Ascending aorta (tissue), 2 donors: ENCODE measurements at regions not wholly inside any gene's neighbourhood (a gene's known extent, or its start where the extent isn't known, plus 50 kb on each side); places are given as distances from the start of the nearest gene placed in this dataset.

ENCODE experiments used
- DNase-seq, 2 donors: peaks; one replicate each; pipeline ENCODE4 v3.0.0-alpha.2; 2019; ENCODE audit warnings: low spot score in 2 of 2
- H3K27ac ChIP-seq, 2 donors: fragments of 200-600 bp; sonication (generic); one replicate each; pipeline ENCODE4 v1.5.1; 2016 to 2017; ENCODE audit warnings: mild to moderate bottlenecking in 1 of 2
- H3K27me3 ChIP-seq: fragments of 200-600 bp; sonication (generic); one replicate; pipeline ENCODE4 v1.5.1; 2017
- H3K36me3 ChIP-seq, 2 donors: fragments of 200-600 bp; sonication (generic); one replicate each; pipeline ENCODE4 v1.5.1; 2016
- H3K4me1 ChIP-seq, 2 donors: fragments of 200-600 bp; sonication (generic); one replicate each; pipeline ENCODE4 v1.5.1; 2016 to 2017; ENCODE audit warnings: mild to moderate bottlenecking in 1 of 2
- H3K4me3 ChIP-seq, 2 donors: fragments of 200-600 bp; sonication (generic); one replicate each; pipeline ENCODE4 v1.5.1; 2016 to 2017; ENCODE audit warnings: mild to moderate bottlenecking in 1 of 2
- H3K9me3 ChIP-seq, 2 donors: fragments of 200-600 bp; sonication (generic); one replicate each; pipeline ENCODE4 v1.5.1; 2016
- intact Hi-C: fragments of 100-400 bp; cut with DNase I; formaldehyde crosslinking; loops from one replicate; pipeline ENCODE4 v1.15.1; 2023
- TF ChIP-seq, protein P1 (sequence below), 3 experiments: fragments of 200-600 bp in 2 of 3; fragments of 450-650 bp in 1 of 3; sonication (generic) in 2 of 3; IDR thresholded peaks; one replicate each; pipeline ENCODE4 v1.5.1; 2016 to 2019; ENCODE audit warnings: antibody characterized with exemption in 3 of 3, mild to moderate bottlenecking in 1 of 3, moderate library complexity in 1 of 3

- Histone ChIP-seq H3K27ac (no peak overlapping the region), H3K27me3 (no peaks in the 10 kb centered on the region), H3K4me1 (no peaks in the 10 kb centered on the region), H3K9me3 (no peaks in the 10 kb centered on the region), H3K36me3 (no peaks in the 10 kb centered on the region), H3K4me3 (no peak overlapping the region)
- no peak for DNase-seq
- TF ChIP-seq, protein P1, sequence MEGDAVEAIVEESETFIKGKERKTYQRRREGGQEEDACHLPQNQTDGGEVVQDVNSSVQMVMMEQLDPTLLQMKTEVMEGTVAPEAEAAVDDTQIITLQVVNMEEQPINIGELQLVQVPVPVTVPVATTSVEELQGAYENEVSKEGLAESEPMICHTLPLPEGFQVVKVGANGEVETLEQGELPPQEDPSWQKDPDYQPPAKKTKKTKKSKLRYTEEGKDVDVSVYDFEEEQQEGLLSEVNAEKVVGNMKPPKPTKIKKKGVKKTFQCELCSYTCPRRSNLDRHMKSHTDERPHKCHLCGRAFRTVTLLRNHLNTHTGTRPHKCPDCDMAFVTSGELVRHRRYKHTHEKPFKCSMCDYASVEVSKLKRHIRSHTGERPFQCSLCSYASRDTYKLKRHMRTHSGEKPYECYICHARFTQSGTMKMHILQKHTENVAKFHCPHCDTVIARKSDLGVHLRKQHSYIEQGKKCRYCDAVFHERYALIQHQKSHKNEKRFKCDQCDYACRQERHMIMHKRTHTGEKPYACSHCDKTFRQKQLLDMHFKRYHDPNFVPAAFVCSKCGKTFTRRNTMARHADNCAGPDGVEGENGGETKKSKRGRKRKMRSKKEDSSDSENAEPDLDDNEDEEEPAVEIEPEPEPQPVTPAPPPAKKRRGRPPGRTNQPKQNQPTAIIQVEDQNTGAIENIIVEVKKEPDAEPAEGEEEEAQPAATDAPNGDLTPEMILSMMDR (IDR thresholded peaks at IDR 0.05): no peak
- intact Hi-C loops: no loop called here
Observed at GRCh38 chr3:5651351-5651750, 463.8 kb downstream of the EDEM1 start.

DNA sequence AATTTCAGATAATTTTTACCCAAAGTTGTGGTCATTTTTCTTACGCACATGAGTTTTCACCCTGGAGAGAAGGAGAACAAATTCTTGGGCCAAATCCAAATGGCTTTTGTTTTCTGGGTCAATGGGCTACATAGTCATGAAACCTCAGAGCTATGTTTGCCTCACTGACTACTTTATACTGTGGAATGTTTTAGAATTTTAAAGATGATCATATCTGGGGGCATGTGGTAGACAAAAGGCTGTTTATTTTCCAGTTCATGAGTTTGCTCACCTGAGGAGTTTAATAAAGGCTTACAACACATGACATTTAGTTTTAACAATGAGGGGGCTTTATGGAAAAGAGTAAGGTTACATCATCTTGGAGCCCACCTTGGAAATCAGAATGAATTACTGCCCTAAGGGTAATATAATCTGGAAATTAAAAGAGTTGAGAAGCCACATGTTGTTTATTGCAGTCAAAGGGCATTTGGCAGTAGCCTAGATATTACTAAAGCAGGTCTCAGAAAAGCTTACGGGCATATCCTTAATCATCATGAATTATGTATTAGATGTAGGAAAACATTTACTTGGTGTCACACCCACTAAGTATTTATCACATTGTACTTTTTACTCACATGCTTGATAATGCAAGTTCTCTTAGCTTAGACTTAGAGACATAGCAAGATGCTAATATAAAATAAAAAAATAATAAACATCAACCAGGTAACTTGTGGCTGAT lies 466.1 kb downstream of the EDEM1 start:
- no peaks in the 10 kb centered on the region for H3K9me3 ChIP-seq
- intact Hi-C loops: no loop called here
- TF ChIP-seq, protein P1 (IDR thresholded peaks at IDR 0.05): no peak

GRCh38 chr3:5657106-5657505 lies 469.6 kb downstream of the EDEM1 start:
- intact Hi-C loops: no loop called here
- H3K36me3 ChIP-seq: no peaks in the 10 kb centered on the region
- DNase-seq: no peak

More for the DNA sequence above, 466.1 kb downstream of the EDEM1 start:
- no peak overlapping the region for H3K27ac ChIP-seq
- DNase-seq: no peak
- H3K4me1 ChIP-seq: no peaks in the 10 kb centered on the region
- H3K4me3 ChIP-seq: no peak overlapping the region
- H3K36me3 ChIP-seq: no peaks in the 10 kb centered on the region
- H3K27me3 ChIP-seq: no peaks in the 10 kb centered on the region

GRCh38 chr3:5663601-5664000 lies 476.1 kb downstream of the EDEM1 start:
- TF ChIP-seq, protein P1 (IDR thresholded peaks at IDR 0.05): no peak
- intact Hi-C loops: no loop called here
- Histone ChIP-seq H3K36me3 (no peaks in the 10 kb centered on the region), H3K27ac (no peak overlapping the region), H3K4me3 (no peak overlapping the region), H3K27me3 (no peaks in the 10 kb centered on the region), H3K4me1 (no peaks in the 10 kb centered on the region), H3K9me3 (peaks cover 0 to 11% of the 10 kb centered on the region in 2 donors)
- DNase-seq: no peak

More at GRCh38 chr3:5657106-5657505, 469.6 kb downstream of the EDEM1 start:
- Histone ChIP-seq H3K9me3 (no peaks in the 10 kb centered on the region), H3K27me3 (no peaks in the 10 kb centered on the region), H3K4me3 (no peak overlapping the region), H3K27ac (no peak overlapping the region), H3K4me1 (no peaks in the 10 kb centered on the region)
- TF ChIP-seq, protein P1 (IDR thresholded peaks at IDR 0.05): no peak

DNA sequence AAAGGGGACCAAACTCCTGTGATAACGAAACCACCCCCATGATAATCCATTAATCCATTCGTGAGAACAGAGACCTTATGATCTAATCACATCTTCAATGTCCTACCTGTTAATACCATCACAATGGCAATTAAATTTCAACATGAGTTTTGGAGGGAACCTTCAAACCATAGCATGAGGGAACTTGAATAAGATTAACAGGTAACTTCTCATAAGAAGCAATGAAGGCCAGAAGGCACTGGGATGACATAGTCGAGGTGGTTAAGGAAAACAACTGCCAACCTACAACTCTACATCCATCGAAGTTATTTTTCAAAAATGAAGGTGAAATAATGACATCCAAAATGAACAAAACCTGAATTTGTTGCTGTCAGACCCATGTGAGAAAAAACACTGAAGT lies 478.9 kb downstream of the EDEM1 start:
- intact Hi-C loops: no loop called here
- Histone ChIP-seq H3K27me3 (no peaks in the 10 kb centered on the region), H3K9me3 (peaks cover 0 to 11% of the 10 kb centered on the region in 2 donors), H3K36me3 (no peaks in the 10 kb centered on the region), H3K4me1 (no peaks in the 10 kb centered on the region), H3K27ac (no peak overlapping the region), H3K4me3 (no peak overlapping the region)
- TF ChIP-seq, protein P1 (IDR thresholded peaks at IDR 0.05): no peak
- DNase-seq: no peak
